ENCODE measurements at regions not wholly inside any gene's neighbourhood (a gene's known extent, or its start where the extent isn't known, plus 50 kb on each side); places are given as distances from the start of the nearest gene placed in this dataset.

DNA sequence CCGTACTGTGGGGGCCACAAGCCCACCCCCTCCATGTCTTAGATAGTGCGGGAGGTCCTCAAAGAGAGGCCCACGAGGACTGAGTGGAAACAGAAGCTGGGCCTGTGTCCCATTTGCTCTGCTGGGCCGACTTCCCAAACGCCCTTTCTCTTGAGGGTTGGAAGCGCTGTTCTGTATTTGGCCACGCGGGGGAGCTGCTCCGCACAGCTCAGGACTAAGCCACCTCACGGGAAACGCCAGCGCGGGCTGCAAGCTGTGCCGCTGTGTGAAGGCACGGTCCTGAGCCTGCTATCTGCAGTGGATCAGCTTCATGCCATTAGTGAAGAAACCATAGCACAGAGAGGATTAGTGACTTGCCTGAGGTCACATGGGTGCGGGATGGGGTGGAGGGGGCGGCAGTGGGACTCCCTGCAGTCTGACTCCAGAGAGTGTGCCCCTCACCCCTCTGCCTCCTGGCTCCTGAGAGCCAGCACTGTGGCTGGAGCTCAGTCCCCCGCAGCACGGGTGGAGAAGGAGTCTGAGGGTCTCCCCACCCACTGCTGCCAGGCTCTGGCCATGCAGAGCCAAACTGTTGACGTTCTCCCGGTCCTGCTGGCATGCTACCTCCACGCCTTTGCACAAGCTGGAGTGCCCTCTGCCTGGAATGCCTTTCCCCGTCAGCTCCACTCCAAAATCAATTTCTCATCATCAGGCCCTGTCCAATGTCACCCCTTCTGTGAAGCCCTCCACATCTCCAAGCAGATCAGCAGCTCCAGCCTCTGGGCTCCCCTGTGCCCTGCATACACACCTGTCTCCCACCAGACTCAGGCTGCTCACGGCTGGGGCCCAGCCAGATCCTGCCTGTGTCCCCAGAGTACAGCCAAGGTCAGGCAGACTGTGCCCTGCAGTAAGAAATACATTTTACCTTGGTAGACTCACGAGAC, 51.5 kb upstream of the LRRC32 start:
- peaks cover 12% of the 10 kb centered on the region for H3K4me1 Mint-ChIP-seq
- H3K27ac Mint-ChIP-seq = no peak overlapping the region
- H3K4me3 Mint-ChIP-seq = peak overlapping the region; percentile 37
- H3K9me3 Mint-ChIP-seq = no peaks in the 10 kb centered on the region
- H3K36me3 Mint-ChIP-seq = no peaks in the 10 kb centered on the region
- H3K27me3 Mint-ChIP-seq = peaks cover 6% of the 10 kb centered on the region

DNA sequence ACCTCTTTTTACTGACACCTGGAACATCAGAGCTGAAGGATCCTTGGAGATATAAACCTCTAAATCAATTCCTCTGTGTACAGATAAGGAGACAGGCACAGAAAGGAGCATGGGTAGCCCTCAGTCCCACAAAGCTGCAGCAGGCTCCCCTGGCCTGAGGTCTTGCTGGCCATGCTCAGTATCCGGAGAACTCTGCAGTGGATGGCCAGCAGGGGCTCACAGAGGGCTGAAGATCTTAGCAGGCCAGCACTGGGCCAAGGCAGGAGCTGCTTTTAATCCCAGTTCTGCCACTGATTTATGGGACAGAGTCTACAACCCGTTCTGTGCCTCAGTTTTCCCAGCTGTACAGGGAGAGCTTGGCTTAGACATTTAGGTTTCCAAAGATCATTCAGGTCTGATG, 52.6 kb upstream of the LRRC32 start:
- H3K27ac Mint-ChIP-seq = no peak overlapping the region
- no peaks in the 10 kb centered on the region for H3K9me3 Mint-ChIP-seq
- no peaks in the 10 kb centered on the region for H3K36me3 Mint-ChIP-seq
- no peak overlapping the region for H3K4me3 Mint-ChIP-seq
- H3K27me3 Mint-ChIP-seq = peaks cover 6% of the 10 kb centered on the region
- peaks cover 12% of the 10 kb centered on the region for H3K4me1 Mint-ChIP-seq

DNA sequence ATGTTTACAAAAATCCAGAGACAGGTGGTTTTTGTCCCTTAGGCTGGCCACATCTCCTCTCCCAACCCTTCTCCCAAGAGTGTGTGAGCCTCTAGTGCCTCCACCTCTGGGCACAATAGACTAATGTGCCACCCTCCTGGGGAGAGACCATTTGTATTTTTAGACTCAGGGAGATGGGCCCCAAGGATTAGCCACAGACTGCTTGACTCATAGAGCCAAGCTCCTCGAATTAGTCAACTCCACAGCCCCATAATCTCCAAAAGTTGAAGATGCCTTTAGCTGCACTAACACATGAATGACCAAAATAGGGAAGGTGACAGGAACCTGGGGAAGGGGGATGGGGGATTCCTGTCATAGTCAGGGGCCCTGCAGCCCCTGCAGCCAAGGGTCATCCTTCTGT, 53.0 kb upstream of the LRRC32 start:
- Mint-ChIP-seq H3K36me3 (no peaks in the 10 kb centered on the region), H3K4me1 (peaks cover 12% of the 10 kb centered on the region)

DNA sequence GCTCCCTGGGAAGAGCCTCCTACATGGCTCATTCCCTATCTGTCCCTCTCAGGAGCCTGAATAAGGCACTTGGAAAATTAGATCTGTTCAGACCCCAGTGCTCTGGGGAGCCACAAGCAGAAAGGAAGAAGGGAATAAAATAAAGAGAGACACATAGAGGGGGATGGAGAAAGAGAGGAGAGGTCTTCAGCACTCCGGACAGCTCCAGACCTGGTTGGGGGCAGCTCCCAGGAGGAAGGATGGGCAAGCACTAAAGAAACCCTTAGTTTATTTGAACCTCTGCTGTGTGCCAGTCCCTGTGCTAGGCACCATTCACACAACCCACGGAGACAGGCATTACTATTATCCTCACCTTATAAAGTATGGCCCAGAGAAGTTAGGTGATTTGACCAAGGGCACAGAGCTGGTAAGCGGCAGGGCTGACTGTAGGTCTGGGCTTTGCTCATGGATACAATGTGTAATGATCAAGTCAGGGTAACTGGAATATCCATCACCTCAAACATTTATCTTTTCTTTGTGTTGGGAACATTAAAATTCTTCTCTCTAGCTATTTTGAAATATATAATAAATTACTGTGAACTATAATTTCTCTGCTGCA, 53.7 kb upstream of the LRRC32 start:
- Mint-ChIP-seq H3K27me3 (peaks cover 6% of the 10 kb centered on the region), H3K36me3 (no peaks in the 10 kb centered on the region), H3K9me3 (no peaks in the 10 kb centered on the region), H3K4me1 (peaks cover 12% of the 10 kb centered on the region), H3K4me3 (no peak overlapping the region), H3K27ac (no peak overlapping the region)

More for the DNA sequence above, 53.0 kb upstream of the LRRC32 start:
- Mint-ChIP-seq H3K4me3 (no peak overlapping the region), H3K27me3 (peaks cover 6% of the 10 kb centered on the region), H3K9me3 (no peaks in the 10 kb centered on the region), H3K27ac (no peak overlapping the region)

DNA sequence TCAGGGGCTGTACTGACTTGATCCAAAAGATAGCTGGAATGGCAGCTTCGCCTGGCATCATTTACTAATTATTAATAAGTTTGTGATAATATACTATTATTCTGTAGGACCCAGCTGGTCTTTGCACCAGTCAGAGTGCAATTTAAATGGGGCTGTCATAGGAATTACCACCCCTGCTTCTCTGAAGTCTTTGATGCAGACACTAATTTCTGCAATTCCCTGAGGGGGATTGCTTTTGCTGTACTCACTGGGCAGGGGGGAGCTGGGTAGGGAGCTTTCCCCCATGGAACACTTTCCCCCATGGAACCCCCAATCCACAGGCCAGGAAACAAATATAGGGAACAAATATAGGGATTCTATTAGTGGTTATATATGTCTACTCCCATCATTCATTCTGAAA, 54.9 kb upstream of the TSKU start:
- Mint-ChIP-seq H3K4me3 (no peak overlapping the region), H3K4me1 (no peaks in the 10 kb centered on the region), H3K27ac (no peak overlapping the region), H3K36me3 (no peaks in the 10 kb centered on the region), H3K9me3 (no peaks in the 10 kb centered on the region), H3K27me3 (peaks cover 1% of the 10 kb centered on the region)

DNA sequence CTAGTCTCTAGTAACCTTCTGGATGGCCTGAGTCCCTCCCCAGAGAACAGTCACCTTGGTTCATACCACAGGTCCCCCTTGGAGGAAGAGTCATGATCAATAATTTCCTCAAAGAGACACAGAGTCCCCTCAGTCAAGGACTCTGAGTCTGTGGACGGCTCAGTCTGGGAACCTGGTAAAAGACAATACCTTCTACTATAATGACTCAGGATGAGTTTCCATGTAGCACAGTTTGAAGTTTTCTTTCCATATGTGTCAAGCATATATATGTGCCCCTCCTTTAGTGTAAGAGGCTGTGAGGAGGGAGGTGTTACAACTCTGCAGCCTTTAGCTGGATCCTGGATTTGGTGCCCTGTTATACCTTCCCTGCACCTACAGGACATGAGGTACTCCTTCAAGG, 54.4 kb upstream of the TSKU start:
- Mint-ChIP-seq H3K4me1 (no peaks in the 10 kb centered on the region), H3K36me3 (no peaks in the 10 kb centered on the region), H3K9me3 (no peaks in the 10 kb centered on the region), H3K27me3 (peaks cover 1% of the 10 kb centered on the region), H3K27ac (no peak overlapping the region), H3K4me3 (no peak overlapping the region)

DNA sequence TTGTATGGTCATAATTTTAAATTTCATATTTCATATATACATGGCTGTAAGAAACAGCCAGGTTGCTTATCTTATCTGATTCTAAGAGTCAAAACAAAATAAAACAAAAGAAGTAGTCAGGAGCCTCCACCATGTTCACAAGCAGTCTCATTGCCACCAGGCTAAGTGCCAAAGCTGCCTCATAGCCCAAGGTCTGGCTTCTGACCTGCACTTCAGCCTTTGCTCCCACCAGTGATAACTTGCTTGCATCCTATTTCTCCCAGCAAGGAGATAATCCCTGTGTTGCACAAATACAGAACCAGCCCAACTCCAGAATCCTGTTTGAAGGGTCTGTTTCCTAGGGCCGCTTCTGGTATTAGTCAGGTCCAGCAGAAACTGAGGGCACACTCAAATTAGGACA, 53.9 kb upstream of the TSKU start:
- no peaks in the 10 kb centered on the region for H3K9me3 Mint-ChIP-seq
- H3K4me3 Mint-ChIP-seq = no peak overlapping the region

DNA sequence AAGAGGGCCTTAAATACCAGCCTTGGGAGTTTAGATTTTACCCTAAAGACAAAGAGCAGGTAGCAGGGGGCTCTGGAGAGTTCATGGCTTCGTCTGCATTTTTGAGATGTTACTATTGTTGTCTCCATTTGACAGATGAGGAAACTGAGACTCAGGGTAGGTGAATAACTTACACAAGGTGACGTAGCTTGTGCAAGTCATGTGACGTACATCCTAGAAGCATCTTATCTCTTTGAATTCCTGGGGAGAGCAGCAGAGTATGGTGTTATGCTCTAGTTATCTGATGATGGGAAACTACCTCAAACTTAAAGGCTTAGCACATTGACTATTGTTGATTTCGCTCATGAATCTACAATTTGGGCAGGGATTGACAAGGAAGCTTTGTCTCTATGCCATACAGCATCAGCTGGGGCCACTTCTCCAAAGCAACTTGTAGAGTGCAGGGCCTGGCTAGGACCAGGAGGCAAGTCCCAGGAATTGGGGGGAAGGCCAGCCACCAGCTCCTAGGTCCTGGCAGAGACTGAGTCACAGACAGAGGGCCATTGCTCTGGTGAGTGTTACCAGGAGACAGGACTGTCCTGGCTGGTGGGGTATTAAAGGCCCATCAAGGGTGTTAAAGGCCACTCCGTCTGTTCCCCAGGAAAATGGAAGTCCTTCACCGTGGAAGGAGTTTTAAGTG, 52.1 kb upstream of the TSKU start:
- Mint-ChIP-seq H3K36me3 (no peaks in the 10 kb centered on the region), H3K4me3 (no peak overlapping the region), H3K9me3 (no peaks in the 10 kb centered on the region), H3K4me1 (no peaks in the 10 kb centered on the region), H3K27ac (no peak overlapping the region), H3K27me3 (no peaks in the 10 kb centered on the region)

More for the DNA sequence above, 53.9 kb upstream of the TSKU start:
- Mint-ChIP-seq H3K4me1 (no peaks in the 10 kb centered on the region), H3K36me3 (no peaks in the 10 kb centered on the region), H3K27me3 (peaks cover 1% of the 10 kb centered on the region), H3K27ac (no peak overlapping the region)

DNA sequence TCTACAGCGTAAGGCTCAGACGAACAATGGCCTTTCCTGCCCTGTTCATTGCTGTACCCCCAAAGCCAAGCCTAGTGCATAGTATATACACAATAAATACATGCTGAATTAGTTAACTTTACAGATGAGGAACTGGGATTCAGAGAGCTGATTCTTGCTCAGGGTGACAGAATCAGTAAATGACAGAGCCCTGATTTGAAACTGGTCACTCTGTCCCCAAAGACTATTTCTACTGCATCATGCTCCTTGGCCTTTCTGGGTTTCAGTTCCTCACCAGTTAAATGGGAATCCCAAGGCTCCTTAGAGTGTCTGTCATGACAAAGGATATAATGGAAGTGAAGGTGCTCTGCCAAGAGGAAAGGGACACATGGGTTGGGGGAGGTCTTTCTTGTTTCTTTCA, 50.5 kb upstream of the TSKU start:
- H3K27ac Mint-ChIP-seq = no peak overlapping the region
- H3K4me3 Mint-ChIP-seq = no peak overlapping the region
- H3K4me1 Mint-ChIP-seq = no peaks in the 10 kb centered on the region
- no peaks in the 10 kb centered on the region for H3K36me3 Mint-ChIP-seq
- no peaks in the 10 kb centered on the region for H3K9me3 Mint-ChIP-seq
- H3K27me3 Mint-ChIP-seq = no peaks in the 10 kb centered on the region

All from activated naive CD4-positive, alpha-beta T cell treated with anti-CD3 and anti-CD28 coated beads, Interleukin-2, amount 50 U/mL, for 24 hours (primary cell).